GM23338 (cell line): ENCODE measurements at regions not wholly inside any gene's neighbourhood (a gene's known extent, or its start where the extent isn't known, plus 50 kb on each side); places are given as distances from the start of the nearest gene placed in this dataset.

ENCODE experiments used
- CTCF ChIP-seq, 2 experiments: fragments of 200-600 bp in 1 of 2; sonication (generic) in 1 of 2; conservative IDR thresholded peaks; 2 replicates each; pipeline versions ENCODE4 v1.5.1 to v1.6.1; 2016 to 2017; ENCODE audit warnings: antibody characterized with exemption in 2 of 2, low read depth in 2 of 2, mild to moderate bottlenecking in 2 of 2, moderate library complexity in 1 of 2
- EZH2 ChIP-seq: fragments of 200-600 bp; sonication (generic); IDR thresholded peaks from one replicate; pipeline ENCODE4 v1.8.0; 2017; ENCODE audit warnings: antibody characterized with exemption, mild to moderate bottlenecking, low read depth; ENCODE audit not compliant: unreplicated experiment
- POLR2AphosphoS5 ChIP-seq: IDR thresholded peaks from 2 replicates; pipeline ENCODE4 v1.6.1; 2016; ENCODE audit warnings: antibody characterized with exemption, low read depth
- REST ChIP-seq: IDR thresholded peaks from one replicate; pipeline ENCODE4 v1.6.1; 2018; ENCODE audit warnings: antibody characterized with exemption; ENCODE audit not compliant: unreplicated experiment
- STAT1 ChIP-seq: IDR thresholded peaks from one replicate; pipeline ENCODE4 v1.6.1; 2016; ENCODE audit warnings: antibody characterized with exemption; ENCODE audit not compliant: unreplicated experiment

- TF ChIP-seq CTCF (conservative IDR thresholded peaks at IDR 0.05; ENCODE audit: low read depth in 2 of 2): no peak
- TF ChIP-seq REST: no peak
- no peak for TF ChIP-seq STAT1
- TF ChIP-seq POLR2AphosphoS5: no peak
- TF ChIP-seq EZH2: no peak
Observed at GRCh38 chr2:180202467-180202951, 195.4 kb upstream of the CWC22 start.
